Fibroblast of the aortic adventitia (primary cell): ENCODE measurements at regions not wholly inside any gene's neighbourhood (a gene's known extent, or its start where the extent isn't known, plus 50 kb on each side); places are given as distances from the start of the nearest gene placed in this dataset.

Source experiments
- DNase-seq: peaks from one replicate; pipeline ENCODE4 v3.0.0-alpha.2; 2010; ENCODE audit warnings: low read depth
- H3K4me3 ChIP-seq: 2 replicates; pipeline ENCODE4 v1.5.1; 2011; ENCODE audit warnings: low read depth, mild to moderate bottlenecking, control low read depth, low read length, moderate library complexity
- TF ChIP-seq, protein P1 (sequence below): IDR thresholded peaks from 2 replicates; pipeline ENCODE4 v1.5.1; 2011; ENCODE audit warnings: mild to moderate bottlenecking, low read length, control low read depth, inconsistent platforms; ENCODE audit not compliant: insufficient read depth

DNA sequence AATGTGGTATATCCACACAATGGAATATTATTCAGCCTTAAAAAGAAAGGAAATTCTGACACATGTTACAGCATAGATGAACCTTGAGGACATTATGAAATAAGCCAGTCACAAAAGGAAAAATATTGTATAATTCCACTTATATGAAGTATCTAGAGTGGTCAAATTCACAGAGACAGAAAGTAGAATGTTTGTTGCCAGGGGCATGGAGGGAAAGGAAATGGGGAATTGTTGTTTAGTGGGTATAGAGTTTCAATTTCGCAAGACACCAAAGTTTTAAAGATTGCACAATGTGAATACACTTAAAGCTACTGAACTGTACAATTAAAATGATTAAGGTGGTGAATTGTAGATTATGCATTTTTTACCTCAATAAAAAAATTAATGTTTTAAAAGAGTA lies 92.9 kb downstream of the TXNL1 start:
- no peak overlapping the region for H3K4me3 ChIP-seq
- TF ChIP-seq, protein P1, sequence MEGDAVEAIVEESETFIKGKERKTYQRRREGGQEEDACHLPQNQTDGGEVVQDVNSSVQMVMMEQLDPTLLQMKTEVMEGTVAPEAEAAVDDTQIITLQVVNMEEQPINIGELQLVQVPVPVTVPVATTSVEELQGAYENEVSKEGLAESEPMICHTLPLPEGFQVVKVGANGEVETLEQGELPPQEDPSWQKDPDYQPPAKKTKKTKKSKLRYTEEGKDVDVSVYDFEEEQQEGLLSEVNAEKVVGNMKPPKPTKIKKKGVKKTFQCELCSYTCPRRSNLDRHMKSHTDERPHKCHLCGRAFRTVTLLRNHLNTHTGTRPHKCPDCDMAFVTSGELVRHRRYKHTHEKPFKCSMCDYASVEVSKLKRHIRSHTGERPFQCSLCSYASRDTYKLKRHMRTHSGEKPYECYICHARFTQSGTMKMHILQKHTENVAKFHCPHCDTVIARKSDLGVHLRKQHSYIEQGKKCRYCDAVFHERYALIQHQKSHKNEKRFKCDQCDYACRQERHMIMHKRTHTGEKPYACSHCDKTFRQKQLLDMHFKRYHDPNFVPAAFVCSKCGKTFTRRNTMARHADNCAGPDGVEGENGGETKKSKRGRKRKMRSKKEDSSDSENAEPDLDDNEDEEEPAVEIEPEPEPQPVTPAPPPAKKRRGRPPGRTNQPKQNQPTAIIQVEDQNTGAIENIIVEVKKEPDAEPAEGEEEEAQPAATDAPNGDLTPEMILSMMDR = no peak
- no peak for DNase-seq

DNA sequence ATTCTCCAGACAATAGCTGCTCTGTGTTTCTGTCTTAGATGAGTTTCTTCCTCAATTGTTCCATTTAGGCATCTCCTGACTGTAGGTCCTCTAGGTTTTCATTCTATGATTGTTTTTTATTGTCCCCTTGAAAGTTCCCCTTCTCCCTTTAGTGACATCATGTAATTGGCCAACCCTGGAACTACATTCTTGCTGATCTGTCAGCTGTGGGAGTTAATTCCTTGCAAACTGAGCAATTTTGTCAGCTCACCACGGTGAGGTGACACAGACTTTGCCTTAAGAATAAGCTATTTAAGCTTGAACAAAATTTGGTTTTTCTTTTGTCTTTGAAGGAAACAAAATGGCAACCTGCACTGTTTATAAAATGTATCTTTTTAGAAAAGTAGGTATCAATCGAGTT lies 95.9 kb downstream of the TXNL1 start:
- TF ChIP-seq, protein P1 = no peak
- H3K4me3 ChIP-seq = no peak overlapping the region
- no peak for DNase-seq

DNA sequence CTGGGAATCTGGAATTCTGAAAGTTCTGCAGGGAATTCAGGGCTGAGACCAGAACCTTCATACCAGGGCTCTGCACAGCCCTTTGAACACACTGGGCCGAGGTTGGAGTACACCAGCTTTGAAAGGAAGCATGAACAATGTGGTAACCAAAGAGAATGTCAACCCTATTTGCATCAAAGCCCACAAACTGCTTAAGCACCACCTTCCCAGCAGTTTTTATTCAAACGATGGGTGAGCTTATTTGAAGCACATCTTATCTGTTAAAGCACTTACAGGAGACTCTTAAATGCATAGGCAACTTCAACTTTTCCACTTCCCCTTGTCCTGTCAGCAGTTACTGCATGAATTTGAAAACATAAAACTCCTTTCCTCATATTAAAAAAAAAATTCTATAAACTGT lies 96.6 kb downstream of the TXNL1 start:
- no peak for DNase-seq
- no peak overlapping the region for H3K4me3 ChIP-seq
- TF ChIP-seq, protein P1 = no peak

DNA sequence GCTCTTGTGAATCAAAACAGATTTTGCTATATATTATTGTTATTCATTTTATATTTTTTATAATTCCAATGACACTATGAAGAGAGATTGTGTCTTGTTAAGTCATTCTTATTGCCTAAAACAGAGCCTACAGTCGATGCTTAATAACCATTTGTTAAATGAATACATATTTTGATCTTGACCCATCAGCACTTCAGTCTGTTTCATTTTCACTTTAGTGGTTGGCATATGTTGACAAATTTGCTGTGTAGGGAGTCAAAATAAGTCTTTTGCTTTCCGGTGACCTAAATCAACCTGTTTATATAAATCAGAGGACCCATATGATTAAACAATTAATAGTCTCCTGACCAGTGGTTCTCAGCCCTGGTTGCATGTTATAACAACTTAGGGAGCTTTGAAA lies 97.1 kb downstream of the TXNL1 start:
- H3K4me3 ChIP-seq = no peak overlapping the region
- TF ChIP-seq, protein P1 = no peak
- DNase-seq = no peak

DNA sequence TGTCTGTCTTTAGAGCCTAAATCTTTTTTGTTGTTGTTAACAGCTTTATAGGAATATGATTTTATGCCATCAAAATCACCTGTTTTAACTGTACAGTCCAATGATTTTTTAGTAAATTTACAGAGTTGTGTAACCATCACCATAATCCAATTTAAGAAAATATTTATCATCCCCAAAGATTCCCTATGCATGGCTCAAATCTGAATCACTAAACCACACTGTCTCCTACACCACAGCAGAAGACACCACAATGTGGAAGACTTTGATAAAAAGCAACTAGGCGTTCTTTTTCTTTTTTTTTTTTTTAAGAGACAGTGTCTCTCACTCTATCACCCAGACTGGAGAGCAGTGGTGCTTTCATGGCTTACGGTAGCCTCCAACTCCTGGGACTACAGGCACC lies 99.6 kb downstream of the TXNL1 start:
- no peak overlapping the region for H3K4me3 ChIP-seq
- TF ChIP-seq, protein P1 = no peak
- no peak for DNase-seq

DNA sequence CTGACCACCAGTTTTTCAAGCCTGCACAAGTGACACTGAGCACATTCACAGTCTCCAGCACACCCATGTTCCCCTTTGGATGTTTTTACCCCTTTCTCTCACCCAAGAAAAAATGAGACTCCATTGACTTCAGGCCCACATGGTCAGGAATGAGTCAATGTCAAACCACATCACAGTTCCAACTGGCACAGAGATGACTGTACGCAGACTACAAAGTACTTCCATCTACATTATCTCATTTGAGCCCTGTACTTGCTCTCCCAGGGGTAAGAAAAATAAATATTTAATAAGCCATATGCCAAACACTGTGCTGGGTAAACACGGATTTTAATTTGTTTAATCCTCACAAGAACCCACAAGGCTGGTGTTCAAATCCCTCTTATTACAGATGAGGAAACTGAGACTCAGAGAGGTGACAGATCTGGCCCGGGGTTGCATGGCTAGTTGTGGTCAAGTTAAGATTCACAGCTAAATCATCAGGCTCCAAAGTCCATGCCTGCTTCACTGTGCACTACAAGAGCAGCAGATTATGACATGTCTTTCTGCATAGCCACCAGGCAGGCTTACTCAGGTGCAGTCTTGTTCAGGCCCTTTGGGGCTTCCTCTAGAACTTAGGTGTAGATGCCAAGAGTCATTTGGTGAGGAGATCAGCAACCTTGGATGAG lies 106.1 kb downstream of the TXNL1 start:
- TF ChIP-seq, protein P1 = no peak
- no peak overlapping the region for H3K4me3 ChIP-seq
- DNase-seq = peak; percentile 30

DNA sequence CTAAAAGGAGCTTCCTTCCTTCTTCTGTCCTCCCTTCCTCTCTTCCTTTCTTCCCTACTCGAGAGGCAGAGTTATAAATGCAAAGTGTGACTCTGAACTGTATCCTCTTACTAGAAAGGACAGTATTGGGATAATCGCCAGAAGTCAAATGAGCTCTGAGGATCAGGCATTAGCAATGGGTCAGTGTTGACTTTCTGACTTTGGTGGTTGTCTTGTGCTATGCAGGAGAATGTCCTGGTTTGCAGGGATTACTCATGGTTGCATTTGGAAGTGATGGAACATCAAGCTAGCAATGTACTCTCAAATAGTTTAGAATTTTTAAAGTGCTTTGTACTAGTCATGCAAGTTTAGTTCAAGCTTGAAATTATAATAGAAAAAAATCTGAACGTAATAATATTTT lies 115.6 kb downstream of the TXNL1 start:
- H3K4me3 ChIP-seq = no peak overlapping the region
- TF ChIP-seq, protein P1 = no peak
- no peak for DNase-seq
